KMS-11 (cell line): ENCODE measurements at regions not wholly inside any gene's neighbourhood (a gene's known extent, or its start where the extent isn't known, plus 50 kb on each side); places are given as distances from the start of the nearest gene placed in this dataset.

Experiments
- H2AFZ ChIP-seq: fragments of 200-600 bp; sonication (generic); 2 replicates; pipeline ENCODE4 v1.6.1; 2016; ENCODE audit warnings: antibody characterized with exemption, mixed run types, low read depth
- H3K27ac ChIP-seq: fragments of 200-600 bp; sonication (generic); 2 replicates; pipeline ENCODE4 v1.6.1; 2016; ENCODE audit warnings: mild to moderate bottlenecking, mixed run types
- H3K27me3 ChIP-seq: fragments of 200-600 bp; sonication (generic); 2 replicates; pipeline ENCODE4 v1.6.1; 2017; ENCODE audit warnings: mild to moderate bottlenecking, low read depth, mixed run types, moderate library complexity; ENCODE audit not compliant: insufficient read depth
- H3K36me3 ChIP-seq: fragments of 200-600 bp; sonication (generic); 2 replicates; pipeline ENCODE4 v1.6.1; 2017; ENCODE audit warnings: mild to moderate bottlenecking, mixed run types; ENCODE audit not compliant: insufficient read depth
- H3K4me1 ChIP-seq: fragments of 200-600 bp; sonication (generic); 2 replicates; pipeline ENCODE4 v1.6.1; 2016; ENCODE audit warnings: mild to moderate bottlenecking, low read depth, mixed run types; ENCODE audit not compliant: poor library complexity, severe bottlenecking
- H3K4me2 ChIP-seq: fragments of 200-600 bp; sonication (generic); 2 replicates; pipeline ENCODE4 v1.7.0; 2016; ENCODE audit warnings: mild to moderate bottlenecking, mixed run types
- H3K4me3 ChIP-seq: fragments of 200-600 bp; sonication (generic); IDR thresholded peaks from 2 replicates; pipeline ENCODE4 v1.6.1; 2017; ENCODE audit warnings: low read depth, low read length, mixed read lengths; ENCODE audit not compliant: insufficient read depth
- H3K79me2 ChIP-seq: fragments of 200-600 bp; sonication (generic); 2 replicates; pipeline ENCODE4 v1.6.1; 2016; ENCODE audit warnings: low read depth, mixed run types; ENCODE audit not compliant: insufficient read depth
- H3K9ac ChIP-seq: fragments of 200-600 bp; sonication (generic); 2 replicates; pipeline ENCODE4 v1.6.1; 2016; ENCODE audit warnings: mild to moderate bottlenecking, mixed run types
- H4K20me1 ChIP-seq: fragments of 200-600 bp; sonication (generic); 2 replicates; pipeline ENCODE4 v1.6.1; 2016; ENCODE audit warnings: mild to moderate bottlenecking, mixed run types; ENCODE audit not compliant: insufficient read depth
- TF ChIP-seq, protein P1 (sequence below): fragments of 200-600 bp; sonication (generic); conservative IDR thresholded peaks from 2 replicates; pipeline ENCODE4 v1.6.1; 2017; ENCODE audit warnings: low read depth, mild to moderate bottlenecking, antibody characterized with exemption, low read length, moderate library complexity, mixed read lengths

DNA sequence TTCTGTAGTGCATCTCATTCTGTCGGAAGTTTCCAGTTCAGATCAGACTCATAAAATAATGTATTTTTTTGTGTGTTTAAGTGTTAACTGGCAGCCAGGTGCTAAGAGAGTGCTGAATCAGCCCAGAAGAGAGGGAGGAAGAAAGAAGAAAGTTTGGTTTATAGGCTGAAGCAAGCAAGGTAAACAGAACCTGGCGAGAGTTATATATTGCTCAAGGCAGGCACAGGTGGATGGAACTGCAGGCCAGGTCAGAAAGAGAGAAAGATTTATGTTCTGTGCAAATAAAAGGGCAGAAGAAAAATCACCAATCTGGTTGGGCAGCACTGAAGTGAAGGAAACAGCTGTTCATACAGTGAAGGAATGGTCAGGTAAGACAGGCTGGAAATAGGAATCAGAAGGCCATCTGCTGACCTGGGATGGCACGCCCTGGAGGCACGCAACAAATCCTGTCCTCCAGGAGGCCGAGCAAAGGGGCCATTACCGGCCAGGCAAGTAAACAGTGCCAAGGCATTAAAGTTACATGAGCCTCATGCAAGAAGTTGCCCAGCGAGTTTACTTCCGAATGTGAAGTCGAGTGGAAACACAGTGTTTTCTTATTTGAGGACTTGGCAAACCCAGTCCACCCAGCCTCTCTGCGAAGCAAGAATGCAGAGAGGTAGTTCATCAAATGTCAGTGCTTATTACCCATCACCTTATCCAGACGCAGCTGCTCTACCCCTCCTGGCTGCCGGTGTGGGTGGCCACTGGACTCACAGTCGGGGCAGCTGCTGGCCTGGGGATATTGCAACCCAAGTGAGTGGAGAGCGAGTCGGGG lies 309.8 kb downstream of the VPS13C start:
- Histone ChIP-seq H3K27ac (no peak overlapping the region), H3K79me2 (no peaks in the 10 kb centered on the region), H3K4me1 (no peaks in the 10 kb centered on the region), H2AFZ (no peak overlapping the region), H3K27me3 (no peaks in the 10 kb centered on the region), H3K4me3 (no peak overlapping the region), H3K9ac (no peak overlapping the region), H4K20me1 (no peaks in the 10 kb centered on the region), H3K36me3 (no peaks in the 10 kb centered on the region), H3K4me2 (no peak overlapping the region)
- TF ChIP-seq, protein P1, sequence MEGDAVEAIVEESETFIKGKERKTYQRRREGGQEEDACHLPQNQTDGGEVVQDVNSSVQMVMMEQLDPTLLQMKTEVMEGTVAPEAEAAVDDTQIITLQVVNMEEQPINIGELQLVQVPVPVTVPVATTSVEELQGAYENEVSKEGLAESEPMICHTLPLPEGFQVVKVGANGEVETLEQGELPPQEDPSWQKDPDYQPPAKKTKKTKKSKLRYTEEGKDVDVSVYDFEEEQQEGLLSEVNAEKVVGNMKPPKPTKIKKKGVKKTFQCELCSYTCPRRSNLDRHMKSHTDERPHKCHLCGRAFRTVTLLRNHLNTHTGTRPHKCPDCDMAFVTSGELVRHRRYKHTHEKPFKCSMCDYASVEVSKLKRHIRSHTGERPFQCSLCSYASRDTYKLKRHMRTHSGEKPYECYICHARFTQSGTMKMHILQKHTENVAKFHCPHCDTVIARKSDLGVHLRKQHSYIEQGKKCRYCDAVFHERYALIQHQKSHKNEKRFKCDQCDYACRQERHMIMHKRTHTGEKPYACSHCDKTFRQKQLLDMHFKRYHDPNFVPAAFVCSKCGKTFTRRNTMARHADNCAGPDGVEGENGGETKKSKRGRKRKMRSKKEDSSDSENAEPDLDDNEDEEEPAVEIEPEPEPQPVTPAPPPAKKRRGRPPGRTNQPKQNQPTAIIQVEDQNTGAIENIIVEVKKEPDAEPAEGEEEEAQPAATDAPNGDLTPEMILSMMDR = no peak

DNA sequence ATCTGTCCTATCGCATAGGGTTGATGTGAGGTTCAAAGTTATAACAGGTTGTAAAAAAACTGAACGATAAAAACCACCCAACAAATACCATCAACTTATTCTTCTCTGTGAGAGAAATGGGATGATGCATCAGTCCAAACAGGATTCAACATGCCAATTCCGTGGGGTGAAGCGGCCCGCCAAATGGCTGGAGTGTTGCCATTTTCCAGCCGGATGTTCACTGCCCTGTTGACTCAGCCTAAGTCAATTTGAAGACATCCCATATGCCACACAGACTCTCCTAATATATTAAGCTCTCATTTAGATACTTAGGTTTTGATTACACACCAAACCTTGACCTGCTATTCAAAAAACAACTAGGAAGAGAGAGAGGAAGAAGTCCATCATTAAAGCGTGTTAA lies 311.1 kb downstream of the VPS13C start:
- no peak overlapping the region for H3K4me2 ChIP-seq
- no peak overlapping the region for H3K4me3 ChIP-seq
- no peaks in the 10 kb centered on the region for H4K20me1 ChIP-seq
- no peak overlapping the region for H2AFZ ChIP-seq
- no peaks in the 10 kb centered on the region for H3K27me3 ChIP-seq
- no peaks in the 10 kb centered on the region for H3K4me1 ChIP-seq
- no peaks in the 10 kb centered on the region for H3K79me2 ChIP-seq
- no peaks in the 10 kb centered on the region for H3K36me3 ChIP-seq
- TF ChIP-seq, protein P1 = no peak
- no peak overlapping the region for H3K27ac ChIP-seq
- no peak overlapping the region for H3K9ac ChIP-seq

DNA sequence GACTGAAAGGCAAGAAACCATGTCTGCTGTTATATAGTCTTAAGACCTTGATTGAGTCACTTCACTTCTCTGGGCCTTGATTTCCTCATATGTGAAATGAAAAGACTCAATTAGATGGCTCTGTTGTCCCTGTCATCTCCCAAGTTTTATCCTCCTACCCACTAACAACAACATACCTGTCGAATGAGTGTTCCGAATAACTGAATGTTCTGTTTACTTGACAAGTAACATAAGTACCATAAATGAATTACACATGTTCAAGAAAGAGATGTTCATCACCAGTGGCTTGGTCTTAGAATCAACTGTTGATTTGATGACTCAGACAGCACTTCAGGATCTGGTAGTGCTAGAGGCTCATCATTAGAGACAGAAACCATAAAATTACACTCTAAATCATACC lies 311.7 kb downstream of the VPS13C start:
- Histone ChIP-seq H3K4me2 (no peak overlapping the region), H3K27me3 (no peaks in the 10 kb centered on the region), H3K79me2 (no peaks in the 10 kb centered on the region), H3K9ac (no peak overlapping the region), H3K36me3 (no peaks in the 10 kb centered on the region), H3K4me1 (no peaks in the 10 kb centered on the region), H2AFZ (no peak overlapping the region), H3K4me3 (no peak overlapping the region), H4K20me1 (no peaks in the 10 kb centered on the region), H3K27ac (no peak overlapping the region)
- TF ChIP-seq, protein P1 = no peak

GRCh38 chr15:61746589-61746988 lies 313.7 kb downstream of the VPS13C start:
- TF ChIP-seq, protein P1 = no peak
- Histone ChIP-seq H3K79me2 (no peaks in the 10 kb centered on the region), H3K4me1 (no peaks in the 10 kb centered on the region), H4K20me1 (no peaks in the 10 kb centered on the region), H3K36me3 (no peaks in the 10 kb centered on the region), H3K4me2 (no peak overlapping the region), H3K4me3 (no peak overlapping the region), H2AFZ (no peak overlapping the region), H3K27me3 (no peaks in the 10 kb centered on the region), H3K27ac (no peak overlapping the region), H3K9ac (no peak overlapping the region)
